ENCODE measurements at regions not wholly inside any gene's neighbourhood (a gene's known extent, or its start where the extent isn't known, plus 50 kb on each side); places are given as distances from the start of the nearest gene placed in this dataset.
"Not testable (repeated sequence)": the region's sequence is repeated elsewhere in the genome, so short reads cannot be mapped to it uniquely, and the experiment has no call there.

DNA sequence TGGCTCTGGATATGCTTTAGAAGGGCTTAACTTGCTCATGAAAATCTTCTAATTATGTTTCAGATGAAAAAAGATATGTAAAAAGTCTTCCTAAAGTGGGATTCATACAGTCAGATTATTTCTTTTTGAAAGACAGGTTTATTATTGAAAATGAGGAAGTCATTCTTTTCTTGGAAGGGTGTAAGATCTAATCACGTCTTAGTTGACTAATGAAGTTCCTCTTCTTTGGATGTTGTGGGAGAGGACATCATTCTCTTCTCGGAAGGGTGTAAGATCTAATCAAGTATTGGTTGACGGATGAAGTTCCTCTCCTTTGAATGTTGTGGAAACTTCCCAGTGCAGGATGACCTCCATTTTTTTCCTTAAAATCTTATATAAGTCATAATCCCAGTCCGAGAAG is 74.9 kb downstream of the ALG10 start:
- DNase-seq = no peak

DNA sequence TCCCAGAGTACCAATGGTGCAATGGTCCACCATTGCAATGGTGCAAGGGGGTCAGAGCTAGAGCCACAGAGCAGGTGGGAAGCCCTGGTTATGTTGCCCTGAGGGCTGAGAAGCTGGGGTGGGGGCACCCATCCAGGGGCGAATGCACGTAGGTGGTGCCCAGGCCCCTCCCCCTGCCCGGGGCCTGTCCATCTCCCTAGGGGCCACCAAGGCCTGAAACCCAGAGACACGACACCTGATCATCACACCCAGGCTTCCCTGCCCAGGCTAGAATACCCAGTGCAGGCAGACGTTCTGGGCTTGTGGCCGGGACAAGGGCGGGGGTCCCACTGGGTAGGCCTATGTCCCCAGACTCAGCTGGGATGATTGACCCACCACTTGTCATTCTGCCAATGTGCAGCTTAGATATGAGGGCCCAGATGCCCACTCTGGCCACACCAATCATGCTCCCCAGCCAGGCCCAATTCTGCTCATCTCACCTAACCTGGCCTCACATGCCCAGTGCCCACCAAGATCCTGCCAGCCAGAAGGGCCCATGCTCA is 83.2 kb downstream of the ALG10 start:
- DNase-seq = no peak

DNA sequence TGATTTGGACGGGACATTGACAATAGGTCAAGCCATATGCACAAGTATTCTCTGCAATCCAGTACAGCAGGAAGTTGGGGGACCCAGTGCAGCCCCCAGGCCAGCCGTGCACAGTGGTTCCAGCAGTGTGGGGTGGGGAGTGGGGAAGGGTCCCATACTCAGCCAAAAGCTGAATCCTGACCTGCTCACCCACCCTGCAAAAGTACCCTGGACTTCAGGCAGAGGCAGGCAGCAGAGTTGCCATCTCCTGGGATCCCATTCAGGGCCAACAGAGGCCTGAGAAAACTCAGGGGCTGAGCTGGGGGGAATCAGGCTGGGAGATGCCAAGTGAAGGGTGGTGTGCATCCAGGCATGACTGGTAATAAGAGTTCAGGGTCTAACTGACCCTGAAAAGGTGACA is 83.9 kb downstream of the ALG10 start:
- DNase-seq = no peak

DNA sequence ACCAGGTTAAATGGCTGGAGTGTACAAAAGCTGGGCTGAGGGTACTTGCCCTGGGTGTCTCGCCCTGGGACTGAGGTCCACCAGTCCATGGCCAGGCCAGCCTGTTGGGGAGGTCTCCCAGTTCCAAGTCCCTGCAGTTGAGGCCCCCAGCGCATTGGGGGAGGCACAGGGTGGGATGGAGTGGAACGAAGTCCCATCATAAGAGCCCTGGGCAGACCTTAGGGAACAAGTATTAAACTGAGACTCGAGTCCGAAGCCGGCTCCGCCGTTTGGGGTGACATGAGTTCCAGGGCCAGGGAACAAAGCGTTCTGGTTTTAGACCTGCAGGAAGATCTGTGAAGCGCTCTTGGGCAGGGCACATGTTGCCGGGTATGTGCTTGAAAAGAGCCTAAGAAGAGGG is 84.7 kb downstream of the ALG10 start:
- no peak for DNase-seq

DNA sequence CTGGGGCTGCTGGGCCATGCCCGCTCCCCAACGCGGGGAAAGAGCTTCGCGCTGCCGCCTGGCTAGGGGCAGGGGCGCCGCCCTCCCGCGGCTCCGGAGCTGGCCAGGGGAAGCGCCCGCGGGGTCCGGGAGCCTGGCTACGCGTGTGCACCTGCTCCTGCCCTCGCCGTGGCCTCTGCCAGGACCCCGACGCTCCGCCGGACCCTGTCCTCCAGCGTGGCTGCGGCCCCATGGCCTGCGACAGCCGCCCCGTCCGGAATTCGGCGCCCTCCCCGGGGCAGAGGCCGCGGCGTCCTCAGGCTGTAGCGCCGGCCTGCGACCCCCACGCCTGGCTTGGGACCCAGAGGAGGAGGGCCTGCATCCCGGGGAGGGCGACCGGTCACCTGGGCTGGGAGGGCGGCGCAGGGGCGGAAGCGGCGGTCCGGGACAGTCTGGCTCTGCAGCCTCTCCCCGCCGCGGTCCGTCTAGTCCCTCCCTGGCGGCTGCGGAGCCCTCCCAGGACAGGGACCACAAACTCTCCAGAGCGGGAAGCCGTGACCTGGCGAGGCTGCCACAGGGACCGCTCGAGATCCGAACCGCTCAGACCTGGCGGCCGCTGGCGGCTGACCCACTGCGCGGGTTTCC is 85.6 kb downstream of the ALG10 start:
- no peak for DNase-seq

DNA sequence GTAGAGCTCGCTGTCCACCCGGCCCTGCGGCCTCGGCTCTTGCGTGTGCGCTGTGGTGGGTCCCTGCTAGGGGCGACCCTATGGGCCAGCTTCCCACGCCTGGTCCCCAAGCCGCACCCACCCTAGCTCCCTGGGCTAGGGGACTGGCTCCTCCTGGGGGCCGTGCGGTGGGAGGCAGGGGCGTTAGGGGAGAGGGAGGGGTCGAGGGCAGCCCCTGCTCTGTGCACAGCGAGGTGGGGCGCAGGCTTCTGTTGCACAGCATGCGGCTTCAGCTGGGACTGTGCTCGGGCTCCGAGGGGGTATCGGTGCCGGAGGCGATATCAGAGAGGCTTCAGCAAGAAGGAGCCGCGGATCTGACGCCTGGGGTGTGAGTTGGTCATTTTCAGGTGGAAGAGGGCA is 86.1 kb downstream of the ALG10 start:
- no peak for DNase-seq

DNA sequence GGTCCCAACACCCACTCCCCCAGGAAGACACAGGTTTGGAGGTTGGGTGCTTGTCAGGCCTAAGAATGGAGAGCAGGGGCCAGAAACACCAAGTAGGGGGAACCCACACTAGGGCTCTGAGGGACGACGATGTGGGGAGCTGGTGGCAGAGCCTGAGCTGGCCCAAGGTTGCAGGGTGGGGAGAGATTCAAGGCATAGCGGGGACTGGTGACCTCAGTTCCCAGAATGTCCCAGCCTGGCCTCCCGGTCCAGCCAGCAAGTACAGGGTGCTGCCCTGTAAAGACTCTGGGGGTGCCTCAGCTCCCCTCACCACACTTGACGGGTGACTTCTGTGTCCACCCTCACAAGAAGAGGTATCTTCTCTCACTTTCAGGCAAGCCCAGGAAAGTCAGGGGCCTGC is 86.7 kb downstream of the ALG10 start:
- DNase-seq = no peak

DNA sequence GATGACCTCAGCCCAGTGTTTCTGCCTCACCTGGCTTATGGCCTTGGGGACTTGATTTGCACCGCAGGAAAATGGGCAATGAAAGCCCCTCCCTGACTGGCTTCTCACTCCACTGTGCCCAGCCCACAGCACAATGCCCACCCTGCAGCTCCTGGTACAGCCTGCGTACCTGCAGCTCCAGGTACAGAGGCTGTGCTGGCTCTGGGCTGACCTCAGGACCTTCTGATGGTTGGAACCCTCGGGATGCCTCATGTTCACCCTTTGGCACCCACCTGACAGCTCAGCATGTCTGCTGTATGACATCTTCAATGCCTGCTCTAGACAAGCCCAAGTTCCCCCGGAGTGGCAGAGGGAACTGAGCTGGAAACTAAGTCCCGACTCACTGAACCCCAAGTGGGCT is 87.1 kb downstream of the ALG10 start:
- DNase-seq = no peak

DNA sequence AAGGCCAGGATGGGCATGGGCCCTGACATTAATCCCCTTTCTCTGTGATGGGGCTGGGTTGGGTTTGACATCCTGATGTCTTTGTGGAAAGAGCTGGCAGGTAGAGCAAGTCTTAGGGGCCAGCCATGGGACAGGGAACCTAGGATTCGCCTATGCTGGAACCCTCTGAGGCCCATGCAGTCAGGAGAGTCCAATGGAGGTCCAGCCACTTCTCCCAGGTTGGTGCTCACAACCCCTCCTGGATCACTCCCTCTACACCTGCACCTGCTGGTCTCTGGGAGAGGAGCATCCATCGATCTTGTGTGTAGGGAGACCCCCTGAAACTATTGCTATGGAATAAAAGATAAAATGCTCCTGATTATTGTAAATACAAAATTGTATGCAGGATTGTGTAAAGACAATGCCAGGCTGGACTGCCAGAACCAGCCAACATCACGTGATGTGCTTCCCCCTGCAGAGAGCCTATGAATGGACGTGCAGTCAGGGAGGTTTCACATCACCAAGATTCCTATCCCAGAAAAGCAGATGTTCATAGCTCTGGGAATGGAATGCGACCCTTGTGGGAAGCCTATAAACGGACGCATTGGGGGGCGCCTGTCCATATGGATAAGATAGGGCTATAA is 87.7 kb downstream of the ALG10 start:
- DNase-seq = not testable (repeated sequence)

DNA sequence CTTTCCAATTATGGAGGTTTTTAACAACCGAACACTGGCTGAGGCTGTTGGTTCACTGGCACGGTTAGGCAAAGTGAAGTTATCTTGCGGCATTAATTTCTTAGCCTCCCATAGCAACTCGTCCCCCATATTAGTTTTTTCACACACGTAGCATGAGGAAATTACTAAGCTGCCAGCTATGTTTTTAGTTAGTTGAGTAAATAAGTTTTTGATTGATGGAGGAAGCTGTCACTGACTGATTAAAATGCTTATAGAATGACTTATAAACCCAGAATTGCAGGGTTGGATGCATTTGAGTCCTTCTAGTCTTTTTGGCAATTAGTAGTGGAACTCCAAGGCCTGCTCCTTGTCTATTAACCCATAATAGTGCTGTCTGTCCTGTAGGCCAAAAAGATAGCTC is 97.1 kb downstream of the ALG10 start:
- DNase-seq = no peak

DNA sequence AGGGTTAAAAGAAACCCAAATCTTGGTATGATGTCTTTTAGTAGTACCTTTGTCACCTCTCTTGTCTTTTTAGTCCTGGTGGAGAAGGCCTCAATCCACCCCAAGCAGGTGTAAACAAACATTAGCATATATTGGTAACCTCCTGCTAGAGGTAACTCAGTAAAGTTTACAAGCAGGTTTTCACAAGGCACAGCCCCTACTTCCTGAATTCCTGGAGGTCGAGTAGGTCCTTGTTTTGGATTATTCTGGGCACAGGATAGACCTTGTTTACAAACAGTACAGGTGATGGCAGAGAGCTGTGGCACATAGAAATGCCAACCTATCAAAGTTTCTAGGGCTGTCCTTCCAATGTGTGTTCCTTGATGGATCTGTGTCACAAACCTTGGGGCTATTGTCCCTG is 99.1 kb downstream of the ALG10 start:
- no peak for DNase-seq

DNA sequence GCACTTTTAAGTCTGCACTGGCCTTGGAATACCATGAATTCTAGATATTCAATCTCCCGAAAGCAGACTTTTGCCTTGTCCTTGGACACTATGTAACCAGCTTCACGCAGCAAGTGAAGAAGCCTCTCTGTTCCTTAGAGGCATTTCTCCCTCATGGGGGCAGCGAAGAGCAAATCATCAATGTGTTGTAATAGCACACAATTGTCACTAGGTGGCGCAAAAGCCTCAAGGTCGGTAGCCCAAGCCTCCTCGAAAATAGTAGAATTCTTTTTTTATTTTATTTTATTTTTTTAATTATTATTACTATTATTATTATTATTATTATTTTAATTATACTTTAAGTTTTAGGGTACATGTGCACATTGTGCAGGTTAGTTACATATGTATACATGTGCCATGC is 100.8 kb downstream of the ALG10 start:
- DNase-seq = peak; percentile 8 to 20

DNA sequence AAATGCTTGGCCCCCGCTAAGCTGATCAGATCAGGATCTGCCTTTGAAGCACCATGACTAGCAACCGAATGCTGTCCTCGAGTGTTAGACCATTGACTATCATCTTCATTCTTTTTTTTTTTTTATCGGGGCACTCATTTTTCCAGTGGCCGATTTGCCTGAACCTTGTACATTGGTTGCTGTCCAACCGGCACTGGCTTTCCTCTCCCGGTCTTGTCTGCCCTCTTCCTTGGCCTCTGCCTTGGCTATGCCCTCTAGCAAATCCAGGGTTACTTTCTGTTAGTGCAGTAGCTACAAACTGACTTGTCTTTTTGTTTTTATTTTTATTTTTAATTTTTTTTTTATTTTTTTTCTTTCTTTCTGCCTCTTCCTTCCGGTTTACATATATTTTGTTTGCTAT is 102.3 kb downstream of the ALG10 start:
- no peak for DNase-seq

DNA sequence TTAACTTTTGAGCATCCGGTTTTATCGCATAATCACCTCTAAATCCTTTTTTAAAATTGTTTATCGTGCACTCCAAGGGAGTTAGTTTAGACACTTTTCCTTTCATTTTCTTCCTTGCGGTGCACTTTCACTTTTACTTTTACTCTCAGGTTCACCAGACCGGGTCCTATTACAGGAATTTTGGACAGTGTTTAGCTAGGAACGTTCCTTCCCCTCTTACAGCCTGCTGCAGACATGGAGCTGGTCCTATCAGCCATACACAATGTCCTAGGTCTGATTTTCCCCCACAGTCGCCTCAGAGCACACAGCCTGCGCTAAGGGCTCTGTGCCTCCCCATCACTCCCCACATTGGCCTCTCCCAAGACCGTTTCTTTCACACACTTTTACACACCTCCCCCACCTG is 103.9 kb downstream of the ALG10 start:
- no peak for DNase-seq

DNA sequence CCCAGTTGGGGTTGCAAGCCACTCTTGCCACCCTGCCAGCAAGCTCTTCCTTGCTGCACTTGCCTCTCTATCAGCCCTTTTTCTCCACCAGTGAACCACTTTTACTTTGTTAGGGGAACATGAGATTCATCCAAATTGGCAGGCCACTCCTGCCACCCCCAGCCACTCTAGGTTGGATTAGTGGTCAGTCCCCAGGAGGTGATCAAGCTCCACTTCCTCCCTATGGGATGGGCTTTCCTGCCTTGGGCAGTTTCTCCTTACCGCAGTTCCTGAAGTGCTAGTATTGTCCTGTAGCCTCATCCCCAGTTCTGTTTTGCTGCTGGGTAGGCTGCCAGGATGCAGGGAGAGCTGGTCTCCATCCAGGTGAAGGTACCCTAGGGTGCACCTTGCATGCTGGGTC is 104.5 kb downstream of the ALG10 start:
- DNase-seq = no peak

DNA sequence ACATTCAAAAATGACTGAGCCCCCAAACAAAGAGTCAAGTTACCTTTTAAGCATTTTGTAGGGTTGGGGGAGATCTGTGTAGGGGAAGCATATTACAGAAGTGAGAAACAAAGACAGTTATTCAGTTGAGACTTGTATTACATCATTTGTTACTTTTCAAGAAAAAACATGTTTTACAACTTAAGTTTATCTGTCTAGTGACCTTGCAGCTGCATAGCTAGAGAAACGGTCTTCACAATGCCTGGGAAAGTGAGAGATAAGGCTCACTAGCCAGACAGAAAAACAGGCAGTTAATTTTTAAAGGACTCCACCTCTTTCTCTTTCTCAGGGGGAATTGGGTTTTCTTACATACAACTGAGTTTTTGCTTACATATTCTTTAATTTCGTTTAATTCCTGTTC is 105.1 kb downstream of the ALG10 start:
- not testable (repeated sequence) for DNase-seq

DNA sequence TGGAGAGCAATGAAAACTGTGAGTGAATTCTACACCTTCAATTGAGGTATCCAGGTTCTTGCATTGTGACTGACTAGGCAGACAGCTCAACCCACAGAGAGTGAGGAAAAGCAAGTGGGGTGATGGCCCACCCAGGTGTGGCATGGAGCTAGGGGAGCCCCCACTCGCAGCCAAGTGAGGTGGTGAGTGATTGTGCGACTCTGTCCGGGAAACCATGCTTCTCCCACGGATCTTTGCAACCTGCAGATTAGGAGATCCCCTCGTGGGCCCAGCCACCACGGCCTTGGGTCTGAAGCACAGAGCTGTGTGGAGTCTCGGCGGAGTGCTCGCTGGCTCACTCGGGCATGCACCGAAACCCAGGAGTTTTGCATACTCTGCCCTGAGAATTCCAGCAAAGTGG is 120.1 kb downstream of the ALG10 start:
- no peak for DNase-seq

DNA sequence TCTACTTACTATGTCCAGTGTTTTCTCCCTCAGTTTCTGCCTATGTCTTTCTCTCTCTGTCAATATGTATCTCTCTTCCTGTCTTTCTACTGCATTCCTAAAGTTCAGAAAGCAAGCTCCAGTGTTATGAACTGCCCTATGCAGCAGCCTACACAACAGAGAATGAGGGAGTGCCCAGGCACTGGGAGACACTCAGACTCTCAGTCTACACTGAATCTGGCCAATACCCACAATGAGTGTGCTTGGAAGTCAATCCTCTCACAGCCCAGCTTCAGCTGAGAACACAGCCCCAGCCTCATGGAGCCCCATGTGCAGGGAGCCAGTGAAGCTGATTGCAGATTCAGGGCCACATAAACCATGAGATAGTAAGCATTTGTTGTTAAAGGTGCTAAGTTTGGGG is 128.7 kb downstream of the ALG10 start:
- no peak for DNase-seq

DNA sequence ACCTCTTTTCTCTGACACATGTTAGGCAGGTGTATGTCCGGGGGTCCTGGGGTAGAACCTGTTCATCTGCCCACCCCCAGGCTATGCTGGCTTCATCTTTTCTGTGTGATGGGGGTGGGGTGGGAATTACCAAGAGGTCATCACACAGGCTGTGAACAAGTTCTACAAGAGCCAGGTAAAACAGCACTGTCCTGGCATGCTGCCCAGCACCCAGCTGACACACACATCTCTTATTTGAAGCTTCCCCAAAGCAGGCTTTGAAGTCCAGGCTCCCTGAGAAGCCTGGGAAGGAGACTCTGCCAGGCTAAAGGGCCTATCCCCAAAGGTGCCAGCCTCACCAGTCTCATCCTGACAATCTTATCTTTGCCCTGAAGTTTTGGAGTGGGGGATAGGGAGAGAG is 141.1 kb downstream of the ALG10 start:
- no peak for DNase-seq

DNA sequence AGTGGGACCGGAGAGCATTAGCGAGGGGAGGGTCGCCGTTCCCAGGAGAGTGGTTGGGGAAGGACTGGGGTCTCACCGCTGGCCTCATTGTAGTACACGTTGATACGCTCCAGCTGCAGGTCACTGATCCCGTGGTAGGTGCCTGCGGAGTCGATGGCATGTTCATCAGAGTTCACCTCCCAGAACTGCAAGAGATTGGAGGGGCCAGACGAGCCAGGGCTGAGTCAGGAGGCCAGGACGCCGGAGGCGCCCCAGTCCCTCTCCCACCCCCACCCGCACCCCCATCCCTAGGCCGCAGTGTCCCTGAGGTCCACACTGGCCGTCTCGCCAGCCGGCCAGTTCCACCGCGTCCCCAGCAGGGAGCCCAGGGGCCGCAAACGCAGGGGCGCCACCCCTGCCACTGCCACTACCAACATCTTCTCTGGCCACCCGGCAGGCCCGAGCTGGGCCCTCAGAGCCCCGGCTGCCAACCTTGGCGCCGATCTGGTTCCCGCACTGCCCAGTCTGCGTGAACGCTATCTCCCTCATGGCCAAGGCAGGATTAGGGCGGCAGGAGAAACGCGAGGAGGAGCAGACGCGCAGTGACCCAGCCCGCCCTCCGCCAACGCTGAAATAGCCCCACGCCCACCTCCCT is 144.2 kb downstream of the ALG10 start:
- DNase-seq = no peak

DNA sequence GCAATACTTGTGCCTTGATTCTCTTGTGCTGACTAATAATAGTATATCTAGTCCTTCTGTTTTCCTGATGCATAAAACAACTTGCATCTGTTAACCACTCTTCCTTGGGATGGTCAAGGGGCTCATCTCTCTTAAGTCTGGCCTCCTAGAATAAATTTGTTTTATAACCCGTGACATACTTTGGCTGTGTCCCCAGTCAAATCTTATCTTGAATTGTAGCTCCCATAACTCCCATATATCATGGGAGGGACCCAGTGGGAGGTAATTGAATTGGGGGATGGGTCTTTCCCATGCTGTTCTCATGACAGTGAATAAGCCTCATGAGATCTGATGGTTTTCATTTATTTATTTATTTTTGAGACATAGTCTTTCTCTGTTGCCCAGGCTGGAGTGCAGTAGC is 146.2 kb downstream of the ALG10 start:
- not testable (repeated sequence) for DNase-seq

DNA sequence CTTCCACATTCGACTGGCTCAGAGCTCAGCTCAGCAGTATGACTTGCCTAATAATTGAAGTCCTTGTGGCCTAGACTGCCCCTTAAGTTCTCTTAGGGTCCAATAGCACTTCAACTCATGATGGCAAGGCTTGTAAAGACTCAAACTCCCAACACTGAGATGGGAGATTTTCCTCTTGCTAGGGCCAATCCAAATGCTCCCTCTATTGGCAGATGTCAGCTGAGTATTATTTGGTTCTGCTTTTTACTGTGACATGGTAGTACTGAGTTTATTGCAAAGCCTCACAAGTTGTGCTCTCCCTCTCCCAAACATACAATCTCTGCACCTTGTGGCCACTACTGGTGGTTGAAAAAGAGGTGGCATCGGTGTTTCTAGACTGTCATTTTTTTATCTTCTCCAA is 164.2 kb downstream of the ALG10 start:
- no peak for DNase-seq

DNA sequence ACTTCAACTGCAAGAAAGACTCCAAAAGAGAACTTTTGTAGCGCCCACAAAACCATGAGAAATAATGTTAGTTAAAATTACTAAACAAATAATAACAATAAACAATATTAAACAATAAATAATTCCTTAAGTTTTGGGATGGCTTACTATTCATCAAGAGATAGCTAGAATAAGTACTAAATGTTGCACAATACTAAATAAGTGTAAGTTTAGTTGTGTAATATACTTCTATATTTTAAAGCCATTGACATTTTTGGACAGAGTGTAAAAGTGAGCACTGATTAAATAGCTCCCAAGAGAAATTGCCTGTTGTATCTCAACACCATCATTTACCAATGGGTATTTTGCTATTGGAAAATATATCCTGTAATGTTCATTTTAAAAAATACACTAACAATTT is 166.7 kb downstream of the ALG10 start:
- no peak for DNase-seq

DNA sequence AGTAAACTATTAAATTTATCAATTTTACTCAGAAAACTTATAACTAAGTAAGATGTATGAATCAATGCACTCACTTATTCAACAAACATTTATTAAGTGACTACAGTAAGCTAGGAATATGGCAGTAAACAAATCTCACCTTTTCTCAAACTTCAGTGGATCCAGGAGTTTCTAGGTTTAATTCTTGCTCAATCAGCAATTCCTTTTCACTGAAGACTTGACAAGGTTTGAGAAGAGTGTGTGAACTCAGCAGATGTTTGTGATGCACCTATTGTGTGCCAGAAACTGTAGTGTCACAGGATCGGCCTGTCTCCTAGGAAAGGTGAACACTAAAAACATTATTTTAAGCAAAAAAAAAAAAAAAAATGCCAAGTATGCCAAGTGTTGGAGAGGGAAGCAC is 167.8 kb downstream of the ALG10 start:
- DNase-seq = no peak

DNA sequence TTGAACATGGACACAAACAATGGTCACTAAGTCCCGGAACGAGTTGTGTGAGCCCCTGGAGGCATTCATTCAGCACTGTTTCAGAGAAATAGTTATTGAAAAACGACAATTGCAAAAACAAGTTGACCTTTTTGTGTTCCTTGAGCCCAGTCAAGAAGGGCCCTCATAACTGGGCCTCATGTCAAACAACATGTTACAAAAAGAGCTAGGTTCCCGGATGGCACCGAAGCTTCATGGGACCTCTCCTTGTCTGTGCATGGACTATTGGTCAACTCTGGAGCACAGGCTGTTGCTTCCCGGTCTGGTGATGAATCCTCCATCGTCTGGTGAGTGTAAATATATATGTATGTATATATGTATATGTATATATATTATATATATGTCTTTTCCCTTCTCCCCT is 176.6 kb downstream of the ALG10 start:
- DNase-seq = no peak

Measured in activated CD4-positive, alpha-beta T cell treated with anti-CD3 and anti-CD28 coated beads, Interleukin-2, amount 50 U/mL, for 4 hours (primary cell).